Right kidney (tissue), 1 donor: ENCODE measurements at regions not wholly inside any gene's neighbourhood (a gene's known extent, or its start where the extent isn't known, plus 50 kb on each side); places are given as distances from the start of the nearest gene placed in this dataset.
"Not testable (repeated sequence)": the region's sequence is repeated elsewhere in the genome, so short reads cannot be mapped to it uniquely, and the experiment has no call there.

Source experiments
- DNase-seq: peaks from one replicate; pipeline ENCODE4 v3.0.0-alpha.2; 2016

- no peak for DNase-seq
Measured at GRCh38 chr6:25125736-25126135, 153.4 kb upstream of the CARMIL1 start.

DNA sequence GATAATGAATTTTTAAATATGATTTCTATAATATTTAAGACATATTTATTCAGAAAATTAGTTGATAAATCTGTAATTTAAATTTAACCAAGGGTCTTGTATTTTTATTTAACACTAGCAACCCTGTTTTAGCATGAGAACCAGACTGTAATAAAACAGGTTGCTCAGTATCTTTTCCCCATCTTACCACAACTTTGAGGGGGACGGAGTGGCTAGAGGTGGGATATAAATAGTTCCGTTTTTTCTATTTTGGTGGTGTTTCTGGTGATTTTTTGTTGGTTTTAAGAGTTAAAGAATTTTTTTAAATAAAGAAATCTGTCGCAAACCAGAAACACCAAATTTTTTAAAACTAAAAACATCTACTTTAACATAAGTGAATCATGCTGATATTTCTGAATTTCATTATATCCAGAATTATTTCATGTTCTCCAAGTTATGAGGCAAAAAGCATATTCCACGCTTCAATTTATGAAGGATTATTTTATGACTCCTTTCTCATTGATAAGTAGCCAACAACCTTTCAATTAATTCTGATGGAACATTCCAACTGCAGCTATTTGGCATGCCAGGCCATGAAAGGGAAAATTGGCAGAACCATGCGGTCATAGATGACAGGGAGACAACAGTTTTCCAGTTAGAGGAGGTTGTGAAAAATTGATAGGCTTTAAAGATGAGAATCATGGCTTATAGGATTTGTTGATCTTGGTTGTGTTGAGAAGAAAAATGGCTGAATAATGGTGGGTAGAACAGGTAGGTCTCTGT is 151.9 kb upstream of the CARMIL1 start:
- DNase-seq, result no peak

DNA sequence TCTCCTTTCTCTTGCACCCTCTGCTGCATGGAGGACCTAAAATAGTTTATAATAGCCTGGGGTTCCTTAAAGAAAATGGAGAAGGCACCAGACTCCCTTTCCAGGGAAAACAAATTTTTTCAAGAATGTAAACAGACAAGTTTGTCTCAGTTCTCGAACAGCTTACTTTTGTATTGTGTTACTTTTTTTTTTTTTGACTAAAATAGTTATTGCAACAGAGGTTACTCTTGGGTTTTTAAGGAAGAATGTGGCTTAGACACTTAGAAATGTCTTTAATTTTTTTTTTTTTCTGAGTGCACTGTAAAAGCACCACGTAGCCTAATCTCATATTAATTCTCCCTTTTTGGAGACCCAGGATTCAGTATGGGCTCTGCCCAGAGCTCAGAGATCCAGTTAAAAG is 148.7 kb upstream of the CARMIL1 start:
- DNase-seq, result no peak

- no peak for DNase-seq
Measured at GRCh38 chr6:25132934-25133333, 146.2 kb upstream of the CARMIL1 start.

GRCh38 chr6:25133568-25133967 is 145.6 kb upstream of the CARMIL1 start:
- no peak for DNase-seq

GRCh38 chr6:25136854-25137253 is 142.3 kb upstream of the CARMIL1 start:
- DNase-seq, result no peak

DNA sequence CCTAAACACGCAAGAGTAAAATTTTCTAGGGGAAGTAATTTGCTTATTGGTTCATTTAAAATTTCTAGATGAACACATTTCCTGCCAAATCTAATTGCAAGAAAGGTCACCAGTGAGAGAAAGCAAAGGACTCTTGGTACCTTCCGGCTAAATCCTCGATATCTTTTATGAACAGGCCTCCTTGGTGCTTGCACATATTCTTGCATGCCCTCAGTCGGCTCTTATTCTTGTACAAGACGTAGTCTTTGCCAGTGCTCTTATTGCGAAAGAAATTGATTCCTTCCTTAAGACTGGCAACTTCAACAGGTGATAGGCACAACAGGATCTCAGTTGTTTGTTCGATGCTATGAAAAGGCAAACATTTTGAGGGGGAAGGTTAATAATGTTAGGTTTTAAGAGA is 141.7 kb upstream of the CARMIL1 start:
- DNase-seq, result no peak

GRCh38 chr6:25137916-25138232 is 141.3 kb upstream of the CARMIL1 start:
- DNase-seq, result no peak

DNA sequence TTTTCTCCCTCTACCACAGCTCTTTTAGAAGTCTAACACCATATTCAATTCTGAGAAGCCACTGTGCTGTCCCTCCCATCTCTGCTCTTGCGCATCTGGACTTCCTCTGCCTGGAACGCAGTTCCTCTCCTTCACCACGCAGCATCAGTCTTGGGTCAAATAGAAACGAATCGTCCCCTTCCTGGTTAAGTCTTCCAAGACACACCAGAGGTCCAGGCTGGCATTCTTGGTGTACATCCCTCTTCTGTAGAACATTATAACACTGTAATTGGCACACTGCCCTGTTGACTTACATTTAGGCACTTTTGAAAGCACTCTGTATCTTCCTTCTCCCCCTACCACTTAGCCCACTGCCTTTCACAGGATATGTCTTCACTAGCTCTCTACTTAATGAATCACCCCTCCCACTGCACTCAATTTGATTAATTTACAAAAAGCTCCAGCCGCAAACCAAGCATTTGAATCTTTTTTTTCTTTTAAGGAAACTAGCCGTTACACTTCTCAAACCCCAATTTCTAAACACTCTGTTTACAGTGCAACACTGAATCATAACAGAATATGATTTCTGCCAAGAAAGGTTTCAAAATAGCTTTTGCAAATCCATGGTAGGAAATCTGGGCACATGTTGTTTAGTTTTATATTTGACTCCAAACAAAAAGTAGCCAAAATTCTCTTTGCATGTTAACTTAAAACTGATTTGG is 140.8 kb upstream of the CARMIL1 start:
- peak; percentile 22 for DNase-seq

DNA sequence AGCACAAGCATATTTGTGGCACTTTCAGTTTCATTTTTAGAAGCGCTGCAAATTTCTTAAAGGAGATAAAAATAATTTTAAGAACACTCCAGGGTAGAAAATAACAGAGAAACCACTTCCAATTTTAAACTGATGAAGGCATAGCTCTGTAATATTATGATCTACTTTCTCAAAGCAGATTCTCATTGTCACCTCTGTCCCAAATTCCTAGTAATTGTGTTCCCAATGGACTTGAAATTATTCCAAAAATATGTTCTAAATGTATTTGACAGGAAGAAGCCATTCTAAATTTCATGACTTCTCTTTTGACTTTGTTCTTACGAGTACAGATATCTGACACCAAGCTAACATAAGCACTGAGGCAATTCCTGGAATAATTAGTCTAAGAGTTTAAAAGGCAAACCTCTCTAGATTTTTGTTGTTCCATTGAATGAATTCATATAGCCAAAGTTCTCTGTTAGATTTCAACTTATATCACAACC is 140.2 kb upstream of the CARMIL1 start:
- no peak for DNase-seq

GRCh38 chr6:25139608-25140007 is 139.6 kb upstream of the CARMIL1 start:
- DNase-seq, result not testable (repeated sequence)

DNA sequence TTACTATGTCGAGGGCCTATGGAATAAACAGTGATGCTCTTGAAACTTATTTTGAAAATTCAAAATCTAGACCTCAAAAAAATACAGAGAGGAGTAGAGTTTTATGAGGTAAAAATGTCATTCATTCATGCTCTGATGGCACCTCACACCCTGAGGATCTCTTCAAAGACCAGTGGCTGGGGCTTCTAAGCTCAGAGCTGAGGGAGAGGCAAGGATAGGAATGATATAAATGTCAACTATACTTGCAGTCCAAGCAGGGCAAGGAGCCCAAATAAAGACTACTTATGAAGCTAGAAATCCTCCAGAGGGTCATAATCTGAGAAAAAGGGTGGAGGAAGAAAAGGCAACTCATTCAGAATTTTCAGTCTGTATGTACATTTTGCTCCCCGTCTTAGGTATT is 136.7 kb upstream of the CARMIL1 start:
- no peak for DNase-seq

- DNase-seq, result no peak
Measured at GRCh38 chr6:25144919-25145318, 134.3 kb upstream of the CARMIL1 start.

DNA sequence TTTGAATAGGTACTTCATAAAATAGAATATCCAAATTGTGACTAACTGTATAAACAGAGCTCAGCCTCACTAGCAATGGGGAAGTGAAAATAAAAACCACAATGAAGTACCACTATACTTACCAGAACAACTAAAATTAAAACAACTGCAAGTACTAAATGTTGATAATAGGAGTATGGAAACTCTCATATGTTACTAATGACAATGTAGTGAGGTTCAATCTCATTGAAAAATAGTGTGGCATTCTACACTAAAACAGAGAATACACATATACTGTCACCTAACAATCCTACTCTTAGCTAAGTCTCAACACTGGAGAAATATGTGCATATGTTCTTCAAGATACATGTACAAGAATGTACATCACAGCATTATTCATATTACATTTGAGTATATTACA is 132.0 kb upstream of the CARMIL1 start:
- DNase-seq, result no peak

GRCh38 chr6:25150031-25150430 is 129.1 kb upstream of the CARMIL1 start:
- DNase-seq, result no peak

DNA sequence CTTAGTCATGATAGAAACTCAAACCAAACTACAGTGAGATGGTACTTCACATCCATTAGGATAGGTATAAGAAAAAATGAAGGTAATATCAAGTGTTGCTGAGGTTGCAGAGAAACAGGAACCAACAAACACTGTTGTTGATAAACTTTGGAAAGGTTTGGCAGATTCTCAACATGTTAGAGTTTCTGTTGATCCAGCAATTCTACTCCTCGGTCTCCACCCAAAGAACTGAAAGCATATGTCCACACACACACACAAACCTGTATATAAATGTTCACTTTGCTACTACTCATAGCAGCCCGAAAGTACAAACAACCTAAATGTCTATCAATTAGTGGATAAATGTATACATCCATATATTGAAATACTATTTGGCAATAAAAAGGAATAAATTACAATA is 128.3 kb upstream of the CARMIL1 start:
- DNase-seq, result no peak

- no peak for DNase-seq
Measured at GRCh38 chr6:25153079-25153478, 126.1 kb upstream of the CARMIL1 start.

DNA sequence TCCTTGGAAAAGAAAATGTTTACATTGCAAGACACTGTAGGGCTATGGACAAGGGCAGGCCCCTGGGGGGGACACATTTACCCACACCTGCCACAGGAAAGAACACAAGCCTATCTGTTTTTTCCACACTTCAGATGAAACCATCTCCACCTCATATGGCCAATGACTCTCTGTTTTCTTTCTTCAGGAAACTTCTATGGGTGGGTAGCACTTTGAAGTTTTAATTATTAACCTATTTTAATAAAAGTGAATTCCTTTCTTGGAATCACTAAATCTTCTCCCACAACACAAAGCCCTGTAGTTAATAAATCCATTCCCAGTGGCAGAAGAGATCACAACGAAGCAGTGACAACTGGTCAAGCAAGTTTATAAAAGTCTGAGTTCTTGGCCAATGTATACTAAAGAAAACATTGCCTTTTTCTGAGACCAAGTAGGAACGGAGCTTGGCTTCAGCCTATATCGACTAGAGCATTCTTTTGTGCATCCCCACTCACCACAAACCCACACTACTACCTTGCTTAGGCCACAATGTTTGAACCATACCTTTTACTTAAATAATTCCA is 125.1 kb upstream of the CARMIL1 start:
- DNase-seq, result no peak

DNA sequence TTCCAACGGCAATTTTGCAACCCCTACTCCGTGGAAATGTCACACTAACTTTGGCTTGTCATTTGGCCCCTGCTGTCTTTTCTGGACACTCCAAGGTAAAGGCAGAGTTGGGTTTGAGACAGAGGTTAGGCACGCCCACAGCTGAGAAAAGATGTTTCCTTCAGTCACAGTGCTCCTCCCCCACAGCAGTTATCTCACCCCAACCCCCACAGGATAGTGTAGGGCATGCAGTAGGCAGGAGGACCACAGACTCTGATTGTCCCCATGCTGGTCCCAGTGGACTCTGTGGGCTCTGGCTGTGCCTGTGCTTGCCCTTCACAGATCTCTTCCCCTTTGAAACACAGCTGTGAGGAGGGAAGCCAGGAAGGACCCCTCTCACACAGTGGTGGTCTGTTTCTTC is 124.0 kb upstream of the CARMIL1 start:
- DNase-seq, result no peak

DNA sequence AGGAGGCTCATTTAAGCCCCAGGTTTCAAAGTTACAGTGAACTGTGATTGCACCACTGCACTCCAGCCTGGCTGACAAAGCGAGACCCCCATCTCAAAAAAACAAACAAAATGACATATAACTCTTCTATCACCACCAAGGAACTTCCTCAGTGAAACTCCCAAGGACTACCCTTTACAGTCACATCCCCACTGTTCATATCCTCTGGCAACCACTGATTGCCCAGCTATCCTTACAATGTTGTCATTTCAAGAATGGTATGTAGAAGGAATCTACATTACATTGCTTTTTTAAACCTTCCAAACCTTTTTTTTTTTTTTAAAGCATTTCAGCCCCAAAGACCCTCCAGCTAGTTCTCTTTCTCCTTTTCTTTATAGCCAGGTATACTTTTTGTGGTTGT is 123.1 kb upstream of the CARMIL1 start:
- DNase-seq, result no peak

- DNase-seq, result no peak
Measured at GRCh38 chr6:25157183-25157582, 122.0 kb upstream of the CARMIL1 start.

- no peak for DNase-seq
Measured at GRCh38 chr6:25157842-25158241, 121.3 kb upstream of the CARMIL1 start.

- not testable (repeated sequence) for DNase-seq
Measured at GRCh38 chr6:25160134-25160533, 119.0 kb upstream of the CARMIL1 start.

DNA sequence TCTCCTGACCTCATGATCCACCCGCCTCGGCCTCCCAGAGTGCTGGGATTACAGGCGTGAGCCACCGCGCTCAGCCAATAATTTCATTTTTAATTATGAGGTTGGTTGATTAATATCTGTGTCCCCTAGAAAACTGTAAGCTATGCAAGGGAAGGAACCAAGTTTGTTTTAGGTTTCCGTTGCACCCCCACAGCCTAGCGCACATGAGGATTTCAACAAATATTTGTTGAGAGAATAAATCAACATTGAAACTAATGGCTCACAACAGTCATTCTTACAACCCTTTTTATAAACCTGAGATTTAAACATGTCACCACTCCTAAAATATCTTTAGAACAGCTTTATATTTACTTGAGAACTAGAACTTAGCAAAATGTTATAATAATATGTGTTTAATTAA is 114.0 kb upstream of the CARMIL1 start:
- DNase-seq, result no peak
